Neural progenitor cell (in vitro differentiated cells): ENCODE measurements at regions not wholly inside any gene's neighbourhood (a gene's known extent, or its start where the extent isn't known, plus 50 kb on each side); places are given as distances from the start of the nearest gene placed in this dataset.

ENCODE experiments used
- DNase-seq: peaks from one replicate; pipeline ENCODE4 v3.0.0-alpha.2; 2016; ENCODE audit warnings: low spot score
- H2AFZ ChIP-seq: fragments of 200-600 bp; sonication (generic); replicated peaks from 2 replicates; pipeline ENCODE4 v1.6.1; 2016; ENCODE audit warnings: antibody characterized with exemption
- H3F3A ChIP-seq: fragments of 200-600 bp; sonication (generic); 2 replicates; pipeline ENCODE4 v1.6.1; 2016; ENCODE audit warnings: antibody characterized with exemption, low read depth
- H3K27ac ChIP-seq: fragments of 200-600 bp; sonication (generic); 2 replicates; pipeline ENCODE4 v1.5.1; 2016; ENCODE audit warnings: mild to moderate bottlenecking
- H3K27me3 ChIP-seq: fragments of 200-600 bp; sonication (generic); 2 replicates; pipeline ENCODE4 v1.6.1; 2016; ENCODE audit warnings: mild to moderate bottlenecking, moderate library complexity
- H3K36me3 ChIP-seq: fragments of 200-600 bp; sonication (generic); 2 replicates; pipeline ENCODE4 v1.5.1; 2016
- H3K4me1 ChIP-seq: fragments of 200-600 bp; sonication (generic); 2 replicates; pipeline ENCODE4 v1.6.1; 2016; ENCODE audit warnings: mixed run types
- H3K4me2 ChIP-seq: fragments of 200-600 bp; sonication (generic); 2 replicates; pipeline ENCODE4 v1.6.1; 2016
- H3K4me3 ChIP-seq: fragments of 200-600 bp; sonication (generic); 2 replicates; pipeline ENCODE4 v1.5.1; 2016
- H3K79me2 ChIP-seq: fragments of 200-600 bp; sonication (generic); 2 replicates; pipeline ENCODE4 v1.6.1; 2016; ENCODE audit warnings: low read depth
- H3K9ac ChIP-seq: fragments of 200-600 bp; sonication (generic); 2 replicates; pipeline ENCODE4 v1.6.1; 2016
- H3K9me3 ChIP-seq: fragments of 200-600 bp; sonication (generic); 2 replicates; pipeline ENCODE4 v1.5.1; 2016; ENCODE audit warnings: low read depth
- H4K20me1 ChIP-seq: fragments of 200-600 bp; sonication (generic); 2 replicates; pipeline ENCODE4 v1.6.1; 2016; ENCODE audit warnings: low read depth
- H3K27ac Mint-ChIP-seq: 3 replicates; pipeline ENCODE4 v1.8.0; 2021; ENCODE audit warnings: mixed read lengths
- H3K27me3 Mint-ChIP-seq: 2 replicates; pipeline ENCODE4 v1.8.0; 2022; ENCODE audit warnings: low read depth, mild to moderate bottlenecking, inconsistent platforms, moderate library complexity, mixed read lengths; ENCODE audit not compliant: insufficient read depth
- H3K36me3 Mint-ChIP-seq: 3 replicates; pipeline ENCODE4 v1.8.0; 2021; ENCODE audit warnings: mixed read lengths
- H3K4me1 Mint-ChIP-seq: 3 replicates; pipeline ENCODE4 v1.8.0; 2021; ENCODE audit warnings: mixed read lengths
- H3K4me3 Mint-ChIP-seq: 3 replicates; pipeline ENCODE4 v1.8.0; 2021; ENCODE audit warnings: mild to moderate bottlenecking, moderate library complexity, mixed read lengths
- H3K9me3 Mint-ChIP-seq: 3 replicates; pipeline ENCODE4 v1.8.0; 2020; ENCODE audit warnings: mixed read lengths
- CTCF ChIP-seq: fragments of 200-600 bp; sonication (generic); IDR thresholded peaks from 2 replicates; pipeline ENCODE4 v1.5.1; 2017; ENCODE audit warnings: antibody characterized with exemption, mild to moderate bottlenecking
- EZH2 ChIP-seq: fragments of 200-600 bp; sonication (generic); IDR thresholded peaks from 2 replicates; pipeline ENCODE4 v1.6.1; 2017; ENCODE audit warnings: antibody characterized with exemption, mild to moderate bottlenecking, moderate library complexity
- EZH2phosphoT487 ChIP-seq: fragments of 200-600 bp; sonication (generic); IDR thresholded peaks from 2 replicates; pipeline ENCODE4 v1.6.1; 2017; ENCODE audit warnings: antibody characterized with exemption

- no peaks in the 10 kb centered on the region for H3K27me3 ChIP-seq
- Mint-ChIP-seq H3K27ac (no peak overlapping the region), H3K9me3 (no peaks in the 10 kb centered on the region), H3K27me3 (no peaks in the 10 kb centered on the region), H3K4me1 (no peaks in the 10 kb centered on the region), H3K36me3 (no peaks in the 10 kb centered on the region), H3K4me3 (no peak overlapping the region)
- H3K36me3 ChIP-seq: no peaks in the 10 kb centered on the region
- H3K4me3 ChIP-seq: no peak overlapping the region
- no peaks in the 10 kb centered on the region for H3F3A ChIP-seq
- no peaks in the 10 kb centered on the region for H3K9me3 ChIP-seq
- H3K27ac ChIP-seq: no peak overlapping the region
- H3K4me1 ChIP-seq: no peaks in the 10 kb centered on the region
- TF ChIP-seq CTCF: no peak
- no peak for TF ChIP-seq EZH2
- TF ChIP-seq EZH2phosphoT487: no peak
- no peaks in the 10 kb centered on the region for H4K20me1 ChIP-seq
- no peak overlapping the region for H3K9ac ChIP-seq
- H2AFZ ChIP-seq: no peak overlapping the region
- no peaks in the 10 kb centered on the region for H3K79me2 ChIP-seq
- no peak overlapping the region for H3K4me2 ChIP-seq
- DNase-seq: no peak
Measured at GRCh38 chr4:71151054-71151453, 157.6 kb downstream of the DCK start.

GRCh38 chr4:71156616-71157015 is 163.2 kb downstream of the DCK start:
- H3K9me3 Mint-ChIP-seq: no peaks in the 10 kb centered on the region
- Histone ChIP-seq H3K27me3 (no peaks in the 10 kb centered on the region), H4K20me1 (no peaks in the 10 kb centered on the region), H3K4me1 (peaks cover 6% of the 10 kb centered on the region), H2AFZ (no peak overlapping the region), H3K36me3 (no peaks in the 10 kb centered on the region), H3K4me3 (no peak overlapping the region), H3K9ac (no peak overlapping the region), H3K79me2 (no peaks in the 10 kb centered on the region), H3K9me3 (no peaks in the 10 kb centered on the region), H3F3A (no peaks in the 10 kb centered on the region), H3K4me2 (no peak overlapping the region), H3K27ac (no peak overlapping the region)
- H3K4me3 Mint-ChIP-seq: no peak overlapping the region
- DNase-seq: no peak
- no peak overlapping the region for H3K27ac Mint-ChIP-seq
- peaks cover 8% of the 10 kb centered on the region for H3K4me1 Mint-ChIP-seq
- TF ChIP-seq CTCF (no peak), EZH2phosphoT487 (no peak), EZH2 (no peak)
- H3K27me3 Mint-ChIP-seq: peaks cover 2% of the 10 kb centered on the region
- H3K36me3 Mint-ChIP-seq: no peaks in the 10 kb centered on the region

- Mint-ChIP-seq H3K9me3 (no peaks in the 10 kb centered on the region), H3K27me3 (no peaks in the 10 kb centered on the region), H3K4me1 (peaks cover 12% of the 10 kb centered on the region), H3K36me3 (no peaks in the 10 kb centered on the region), H3K27ac (no peak overlapping the region), H3K4me3 (no peak overlapping the region)
- Histone ChIP-seq H4K20me1 (no peaks in the 10 kb centered on the region), H3K9me3 (no peaks in the 10 kb centered on the region), H3K9ac (no peak overlapping the region), H3F3A (no peaks in the 10 kb centered on the region), H3K4me2 (no peak overlapping the region), H3K4me1 (peaks cover 6% of the 10 kb centered on the region), H3K27ac (no peak overlapping the region), H3K4me3 (no peak overlapping the region), H3K27me3 (no peaks in the 10 kb centered on the region), H3K79me2 (no peaks in the 10 kb centered on the region), H2AFZ (no peak overlapping the region), H3K36me3 (no peaks in the 10 kb centered on the region)
- TF ChIP-seq EZH2 (no peak), CTCF (no peak)
- DNase-seq: no peak
Measured at GRCh38 chr4:71162386-71162785, 168.9 kb downstream of the DCK start.

- TF ChIP-seq EZH2phosphoT487 (no peak), EZH2 (no peak), CTCF (no peak)
- Mint-ChIP-seq H3K27me3 (no peaks in the 10 kb centered on the region), H3K27ac (no peak overlapping the region), H3K4me1 (peaks cover 7% of the 10 kb centered on the region), H3K36me3 (no peaks in the 10 kb centered on the region), H3K9me3 (no peaks in the 10 kb centered on the region), H3K4me3 (no peak overlapping the region)
- H3K27me3 ChIP-seq: no peaks in the 10 kb centered on the region
- H3F3A ChIP-seq: no peaks in the 10 kb centered on the region
- DNase-seq: no peak
- no peak overlapping the region for H3K4me2 ChIP-seq
- H3K4me1 ChIP-seq: peaks cover 4% of the 10 kb centered on the region
- H2AFZ ChIP-seq: no peak overlapping the region
- H3K27ac ChIP-seq: no peak overlapping the region
- no peak overlapping the region for H3K9ac ChIP-seq
- H3K36me3 ChIP-seq: no peaks in the 10 kb centered on the region
- no peaks in the 10 kb centered on the region for H3K9me3 ChIP-seq
- no peaks in the 10 kb centered on the region for H4K20me1 ChIP-seq
- no peak overlapping the region for H3K4me3 ChIP-seq
- no peaks in the 10 kb centered on the region for H3K79me2 ChIP-seq
Measured at GRCh38 chr4:71163317-71163716, 169.9 kb downstream of the DCK start.
